Endothelial cell of umbilical vein (primary cell): ENCODE measurements at regions not wholly inside any gene's neighbourhood (a gene's known extent, or its start where the extent isn't known, plus 50 kb on each side); places are given as distances from the start of the nearest gene placed in this dataset.

Experiments used
- BruUV-seq: library from RNA; stranded (reverse); fragments of 400-500 nt; replicated peaks from 2 replicates; lab custom pipeline; 2021; lab: Mats Ljungman, UMichigan
- CTCF ChIA-PET: fragments of 300-600, 350-600 bp; sonication (Branson Sonifier 250); formaldehyde crosslinking; loops from one replicate; lab custom pipeline; 2021; ENCODE audit warnings: antibody characterized with exemption, inconsistent platforms; lab: Charles Lee
- POLR2A ChIA-PET: fragments of 300-600, 350-600 bp; sonication (Branson Sonifier 250); formaldehyde crosslinking; loops from one replicate; lab custom pipeline; 2021; ENCODE audit warnings: antibody characterized with exemption, inconsistent platforms; lab: Charles Lee
- DNase-seq: peaks from one replicate; pipeline ENCODE4 v3.0.0-alpha.2; 2011; ENCODE audit warnings: low read depth, low spot score
- FAIRE-seq: peaks from 2 replicates; lab custom pipeline; 2011; peaks lifted over from hg19 to GRCh38; lab: Jason Lieb, UNC
- H2AFZ ChIP-seq: 2 replicates; pipeline ENCODE4 v1.6.0; 2012; ENCODE audit warnings: low read depth, low read length, control low read depth, inconsistent platforms
- H3K27ac ChIP-seq: 2 replicates; pipeline ENCODE4 v1.5.1; 2011; ENCODE audit warnings: low read depth, mild to moderate bottlenecking, control low read depth, low read length, moderate library complexity; ENCODE audit not compliant: insufficient read depth
- H3K27me3 ChIP-seq, 2 experiments: 2 replicates each; pipeline versions ENCODE4 v1.6.0 to v1.6.1; 2011; ENCODE audit warnings: low read length in 2 of 2, mixed read lengths in 1 of 2; ENCODE audit not compliant: control insufficient read depth in 2 of 2, insufficient read depth in 2 of 2
- H3K36me3 ChIP-seq, 2 experiments: 2 replicates in 1 of 2; 3 replicates in 1 of 2; pipeline ENCODE4 v1.5.1; 2011; ENCODE audit warnings: low read length in 2 of 2, mild to moderate bottlenecking in 1 of 2, moderate library complexity in 1 of 2; ENCODE audit not compliant: control insufficient read depth in 2 of 2, insufficient read depth in 2 of 2; ENCODE audit errors: extremely low read depth in 1 of 2
- H3K4me1 ChIP-seq: 3 replicates; pipeline ENCODE4 v1.5.1; 2011; ENCODE audit warnings: mild to moderate bottlenecking, low read length; ENCODE audit not compliant: control insufficient read depth, insufficient read depth; ENCODE audit errors: extremely low read depth
- H3K4me2 ChIP-seq: 2 replicates; pipeline ENCODE4 v1.6.1; 2011; ENCODE audit warnings: low read length, control low read depth, mixed read lengths; ENCODE audit not compliant: insufficient read depth
- H3K4me3 ChIP-seq, 3 experiments: fragments of 200-600 bp in 1 of 3; sonication (generic), shearing (Covaris generic) in 1 of 3; replicated peaks in 1 of 3; 2 replicates each; pipeline ENCODE4 v1.5.1; 2011 to 2016; ENCODE audit warnings: control low read depth in 3 of 3, low read length in 3 of 3, mild to moderate bottlenecking in 2 of 3, inconsistent platforms in 1 of 3, low read depth in 1 of 3, moderate library complexity in 1 of 3; ENCODE audit not compliant: insufficient read depth in 1 of 3
- H3K79me2 ChIP-seq: 2 replicates; pipeline ENCODE4 v1.6.0; 2012; ENCODE audit warnings: low read length, inconsistent platforms; ENCODE audit not compliant: control insufficient read depth, insufficient read depth
- H3K9ac ChIP-seq: replicated peaks from 2 replicates; pipeline ENCODE3; 2011; ENCODE audit warnings: low read length, control low read depth; ENCODE audit not compliant: insufficient read depth; ENCODE audit errors: extremely low read depth
- H3K9me1 ChIP-seq: replicated peaks from 3 replicates; pipeline ENCODE4 v1.6.0; 2011; ENCODE audit warnings: mild to moderate bottlenecking, low read length; ENCODE audit not compliant: control insufficient read depth, insufficient read depth; ENCODE audit errors: extremely low read depth
- H3K9me3 ChIP-seq: replicated peaks from 2 replicates; pipeline ENCODE4 v1.5.1; 2012; ENCODE audit warnings: low read length, inconsistent platforms; ENCODE audit not compliant: control insufficient read depth, insufficient read depth
- H4K20me1 ChIP-seq: replicated peaks from 2 replicates; pipeline ENCODE3; 2011; ENCODE audit warnings: mild to moderate bottlenecking, low read length; ENCODE audit not compliant: control insufficient read depth, insufficient read depth; ENCODE audit errors: extremely low read depth
- EZH2 ChIP-seq: IDR thresholded peaks from 2 replicates; pipeline ENCODE4 v1.6.1; 2012; ENCODE audit warnings: borderline replicate concordance, low read depth, mild to moderate bottlenecking, moderate library complexity, low read length, inconsistent platforms; ENCODE audit not compliant: severe bottlenecking
- FOS ChIP-seq: IDR thresholded peaks from 2 replicates; pipeline ENCODE4 v1.6.1; 2011; ENCODE audit warnings: mild to moderate bottlenecking, low read length, moderate library complexity, borderline replicate concordance; ENCODE audit not compliant: insufficient read depth
- GATA2 ChIP-seq: IDR thresholded peaks from 2 replicates; pipeline ENCODE4 v1.7.0; 2011; ENCODE audit warnings: low read depth, mild to moderate bottlenecking, moderate library complexity, mixed read lengths, low read length; ENCODE audit not compliant: insufficient read length, insufficient read depth
- JUN ChIP-seq: IDR thresholded peaks from 2 replicates; pipeline ENCODE4 v1.6.1; 2011; ENCODE audit warnings: borderline replicate concordance, low read depth; ENCODE audit not compliant: insufficient read length, insufficient read depth
- MYC ChIP-seq: IDR thresholded peaks from one replicate; pipeline ENCODE4 v1.6.1; 2011; ENCODE audit warnings: mild to moderate bottlenecking, low read depth, low read length
- POLR2A ChIP-seq: IDR thresholded peaks from 2 replicates; pipeline ENCODE4 v1.6.1; 2012; ENCODE audit warnings: low read depth, mild to moderate bottlenecking, control low read depth, low read length
- POLR2AphosphoS5 ChIP-seq: IDR thresholded peaks from 2 replicates; pipeline ENCODE4 v1.6.1; 2012; ENCODE audit warnings: low read depth, mild to moderate bottlenecking, control low read depth, low read length, moderate library complexity; ENCODE audit not compliant: insufficient read depth
- dilution Hi-C: fragments of 300-500 bp; cut with MboI; formaldehyde crosslinking; loops from one replicate; pipeline ENCODE4 v1.15.0; 2019; ENCODE audit warnings: low sequenced_read_pairs; ENCODE audit not compliant: extremely low pct_ligation_motif_present
- intact Hi-C: fragments of 100-400 bp; cut with micrococcal nuclease; formaldehyde crosslinking; loops from one replicate; pipeline ENCODE4 v1.10.0; 2022
- TF ChIP-seq, protein P1 (sequence below): IDR thresholded peaks from 2 replicates; pipeline ENCODE4 v1.6.1; 2011; ENCODE audit not compliant: insufficient read depth, insufficient read length
- TF ChIP-seq, protein P2 (sequence below), 2 donors: IDR thresholded peaks; 1 replicate in 1 of 2; 2 replicates in 1 of 2; pipeline ENCODE4 v1.5.1; 2011; ENCODE audit warnings: low read length in 2 of 2, mild to moderate bottlenecking in 2 of 2, moderate library complexity in 2 of 2, control low read depth in 1 of 2, inconsistent platforms in 1 of 2, low read depth in 1 of 2; ENCODE audit not compliant: insufficient read depth in 1 of 2; ENCODE audit errors: extremely low read depth in 1 of 2

DNA sequence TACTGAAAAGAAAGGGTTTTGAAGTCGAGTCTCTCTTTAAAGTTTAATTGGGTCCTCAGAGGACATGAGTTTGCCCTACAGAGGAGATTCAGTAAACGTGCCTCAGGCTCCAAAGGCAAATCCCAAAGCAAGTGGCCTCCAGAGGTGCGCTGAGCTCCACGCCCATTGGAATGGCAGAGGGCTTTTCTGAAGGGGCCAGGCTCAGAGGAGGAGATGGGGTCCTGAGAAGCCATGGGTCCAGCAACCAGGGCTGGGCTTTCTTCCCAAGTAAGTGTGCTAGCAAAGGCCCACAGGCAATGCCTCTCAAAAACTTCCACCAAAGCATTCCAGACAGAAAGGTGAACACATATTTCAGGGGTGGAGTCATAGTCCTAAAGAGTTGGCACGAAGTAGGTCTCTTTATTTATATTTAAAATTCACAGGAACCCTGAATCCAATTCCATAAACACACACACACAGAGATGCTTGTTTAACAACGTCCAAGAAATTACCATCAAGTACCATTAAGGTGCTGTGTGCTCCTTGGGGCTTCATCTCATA is 93.0 kb upstream of the SH3BP4 start:
- TF ChIP-seq POLR2AphosphoS5 (no peak), EZH2 (no peak), MYC (no peak), JUN (no peak), GATA2 (no peak), FOS (no peak), POLR2A (no peak)
- TF ChIP-seq, protein P1, sequence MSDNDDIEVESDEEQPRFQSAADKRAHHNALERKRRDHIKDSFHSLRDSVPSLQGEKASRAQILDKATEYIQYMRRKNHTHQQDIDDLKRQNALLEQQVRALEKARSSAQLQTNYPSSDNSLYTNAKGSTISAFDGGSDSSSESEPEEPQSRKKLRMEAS = no peak
- TF ChIP-seq, protein P2, sequence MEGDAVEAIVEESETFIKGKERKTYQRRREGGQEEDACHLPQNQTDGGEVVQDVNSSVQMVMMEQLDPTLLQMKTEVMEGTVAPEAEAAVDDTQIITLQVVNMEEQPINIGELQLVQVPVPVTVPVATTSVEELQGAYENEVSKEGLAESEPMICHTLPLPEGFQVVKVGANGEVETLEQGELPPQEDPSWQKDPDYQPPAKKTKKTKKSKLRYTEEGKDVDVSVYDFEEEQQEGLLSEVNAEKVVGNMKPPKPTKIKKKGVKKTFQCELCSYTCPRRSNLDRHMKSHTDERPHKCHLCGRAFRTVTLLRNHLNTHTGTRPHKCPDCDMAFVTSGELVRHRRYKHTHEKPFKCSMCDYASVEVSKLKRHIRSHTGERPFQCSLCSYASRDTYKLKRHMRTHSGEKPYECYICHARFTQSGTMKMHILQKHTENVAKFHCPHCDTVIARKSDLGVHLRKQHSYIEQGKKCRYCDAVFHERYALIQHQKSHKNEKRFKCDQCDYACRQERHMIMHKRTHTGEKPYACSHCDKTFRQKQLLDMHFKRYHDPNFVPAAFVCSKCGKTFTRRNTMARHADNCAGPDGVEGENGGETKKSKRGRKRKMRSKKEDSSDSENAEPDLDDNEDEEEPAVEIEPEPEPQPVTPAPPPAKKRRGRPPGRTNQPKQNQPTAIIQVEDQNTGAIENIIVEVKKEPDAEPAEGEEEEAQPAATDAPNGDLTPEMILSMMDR (IDR thresholded peaks at IDR 0.05; ENCODE audit: extremely low read depth in 1 of 2, insufficient read depth in 1 of 2, low read depth in 1 of 2, low read length in 2 of 2) = no peak
- H3K79me2 ChIP-seq = no peaks in the 10 kb centered on the region
- intact Hi-C loops = no loop called here
- no peaks in the 10 kb centered on the region for H3K9me1 ChIP-seq
- no peaks in the 10 kb centered on the region for H3K4me1 ChIP-seq
- H3K9ac ChIP-seq = no peak overlapping the region
- DNase-seq = no peak
- H3K4me3 ChIP-seq = no peak overlapping the region
- H3K27ac ChIP-seq = no peak overlapping the region
- POLR2A ChIA-PET = no interaction called here
- CTCF ChIA-PET = interaction anchor here (1.6 kb wide), 1 partner anchor 258 kb away, joined by 4 read pairs; no protein-coding TSS in a partner anchor
- H4K20me1 ChIP-seq = no peaks in the 10 kb centered on the region
- no peaks in the 10 kb centered on the region for H3K36me3 ChIP-seq
- no peaks in the 10 kb centered on the region for H3K9me3 ChIP-seq
- FAIRE-seq = no peak
- no peak overlapping the region for H3K4me2 ChIP-seq
- no peak overlapping the region for H2AFZ ChIP-seq
- dilution Hi-C loops = no loop called here
- no TSS peak for BruUV-seq
- H3K27me3 ChIP-seq = no peaks in the 10 kb centered on the region
